SK-N-SH treated with all-trans-retinoic acid at 6 μM for 48 hours (cell line): ENCODE measurements at regions not wholly inside any gene's neighbourhood (a gene's known extent, or its start where the extent isn't known, plus 50 kb on each side); places are given as distances from the start of the nearest gene placed in this dataset.

ENCODE experiments used
- ATAC-seq: fragments of 200-7000 bp; cut with Tn5 transposase; 3 replicates; pipeline ENCODE4 v1.9.1; 2020; ENCODE audit warnings: mild to moderate bottlenecking, moderate library complexity
- BACH2 ChIP-seq: fragments of 250-450 bp; sonication (Bioruptor Pico); IDR thresholded peaks from 2 replicates; pipeline ENCODE4 v1.9.0; 2021; ENCODE audit warnings: mild to moderate bottlenecking, borderline replicate concordance
- CSDC2 ChIP-seq: fragments of 250-450 bp; sonication (Bioruptor Pico); IDR thresholded peaks from 2 replicates; pipeline ENCODE4 v1.5.0; 2020; ENCODE audit warnings: mild to moderate bottlenecking, moderate library complexity
- ESRRG ChIP-seq: fragments of 250-450 bp; sonication (Bioruptor Pico); IDR thresholded peaks from 2 replicates; pipeline ENCODE4 v1.6.1; 2021; ENCODE audit warnings: mild to moderate bottlenecking
- GLIS3 ChIP-seq: fragments of 250-450 bp; sonication (Bioruptor Pico); IDR thresholded peaks from 2 replicates; pipeline ENCODE4 v1.5.0; 2020; ENCODE audit warnings: mild to moderate bottlenecking, moderate library complexity
- OSR1 ChIP-seq: fragments of 250-450 bp; sonication (Bioruptor Pico); IDR thresholded peaks from 2 replicates; pipeline ENCODE4 v1.8.0; 2022; ENCODE audit warnings: moderate library complexity, mild to moderate bottlenecking, inconsistent platforms
- PPARA ChIP-seq: fragments of 250-450 bp; sonication (Bioruptor Pico); IDR thresholded peaks from 2 replicates; pipeline ENCODE4 v1.5.0; 2020; ENCODE audit warnings: mild to moderate bottlenecking, borderline replicate concordance
- RARB ChIP-seq: fragments of 250-450 bp; sonication (Bioruptor Pico); IDR thresholded peaks from 2 replicates; pipeline ENCODE4 v1.8.0; 2021; ENCODE audit warnings: mild to moderate bottlenecking, moderate library complexity
- SNAI2 ChIP-seq: fragments of 250-450 bp; sonication (Bioruptor Pico); IDR thresholded peaks from 2 replicates; pipeline ENCODE4 v1.5.0; 2020; ENCODE audit warnings: mild to moderate bottlenecking, moderate library complexity
- TCF4 ChIP-seq: fragments of 250-450 bp; sonication (Bioruptor Pico); IDR thresholded peaks from 2 replicates; pipeline ENCODE4 v1.8.0; 2021; ENCODE audit warnings: mild to moderate bottlenecking, moderate library complexity, borderline replicate concordance
- TOX ChIP-seq: fragments of 250-450 bp; sonication (Bioruptor Pico); IDR thresholded peaks from 2 replicates; pipeline ENCODE4 v1.8.0; 2021; ENCODE audit warnings: mild to moderate bottlenecking, moderate library complexity, borderline replicate concordance
- ZC3H10 ChIP-seq: fragments of 250-450 bp; sonication (Bioruptor Pico); IDR thresholded peaks from 2 replicates; pipeline ENCODE4 v1.5.1; 2021; ENCODE audit warnings: mild to moderate bottlenecking, moderate library complexity
- ZFP3 ChIP-seq: fragments of 250-450 bp; sonication (Bioruptor Pico); IDR thresholded peaks from 2 replicates; pipeline ENCODE4 v1.5.0; 2020; ENCODE audit warnings: mild to moderate bottlenecking, moderate library complexity
- ZFP30 ChIP-seq: fragments of 450-650 bp; formaldehyde crosslinking; IDR thresholded peaks from 2 replicates; pipeline ENCODE4 v1.5.0; 2022; ENCODE audit warnings: mild to moderate bottlenecking, moderate library complexity
- ZNF565 ChIP-seq: fragments of 450-650 bp; formaldehyde crosslinking; conservative IDR thresholded peaks from 2 replicates; pipeline ENCODE4 v1.5.0; 2020; ENCODE audit warnings: low read depth, mild to moderate bottlenecking, moderate library complexity
- ZNF70 ChIP-seq: fragments of 450-650 bp; formaldehyde crosslinking; IDR thresholded peaks from 2 replicates; pipeline ENCODE4 v1.5.0; 2020; ENCODE audit warnings: mild to moderate bottlenecking, moderate library complexity
- ZNF8 ChIP-seq: fragments of 450-650 bp; formaldehyde crosslinking; IDR thresholded peaks from 2 replicates; pipeline ENCODE4 v1.5.0; 2020; ENCODE audit warnings: mild to moderate bottlenecking, moderate library complexity
- TF ChIP-seq, protein P1 (sequence below): fragments of 250-450 bp; sonication (Bioruptor Pico); IDR thresholded peaks from 2 replicates; pipeline ENCODE4 v1.8.0; 2021; ENCODE audit warnings: low read depth, mild to moderate bottlenecking, moderate library complexity, borderline replicate concordance
- TF ChIP-seq, protein P2 (sequence below): fragments of 250-450 bp; sonication (Bioruptor Pico); IDR thresholded peaks from 2 replicates; pipeline ENCODE4 v1.5.1; 2020; ENCODE audit warnings: low read depth, mild to moderate bottlenecking, moderate library complexity
- TF ChIP-seq, protein P3 (sequence below): fragments of 250-450 bp; sonication (Bioruptor Pico); IDR thresholded peaks from 2 replicates; pipeline ENCODE4 v1.5.0; 2020; ENCODE audit warnings: mild to moderate bottlenecking, moderate library complexity
- TF ChIP-seq, protein P4 (sequence below): fragments of 250-450 bp; sonication (Bioruptor Pico); IDR thresholded peaks from 2 replicates; pipeline ENCODE4 v1.5.1; 2021; ENCODE audit warnings: mild to moderate bottlenecking, moderate library complexity

DNA sequence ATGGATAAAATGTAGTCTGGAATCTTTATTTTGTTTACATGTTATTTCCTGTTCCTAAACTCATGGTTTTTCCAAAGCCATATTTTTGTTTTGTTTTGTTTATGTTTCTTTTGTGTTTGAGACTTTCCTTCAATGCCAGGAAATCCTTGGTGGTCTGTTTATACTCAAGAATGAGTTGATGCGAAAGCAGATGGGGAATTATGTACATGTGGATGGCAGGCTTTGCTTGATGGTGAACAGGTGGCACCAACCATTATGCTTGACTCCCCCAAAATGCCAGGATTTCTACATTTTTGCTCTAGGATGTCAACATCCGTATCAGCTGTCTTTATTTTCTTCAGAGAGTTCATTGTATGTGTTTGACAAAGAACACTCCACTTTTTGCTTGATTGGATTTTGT lies 448.5 kb downstream of the PRDM2 start (continued):
- TF ChIP-seq, protein P1, sequence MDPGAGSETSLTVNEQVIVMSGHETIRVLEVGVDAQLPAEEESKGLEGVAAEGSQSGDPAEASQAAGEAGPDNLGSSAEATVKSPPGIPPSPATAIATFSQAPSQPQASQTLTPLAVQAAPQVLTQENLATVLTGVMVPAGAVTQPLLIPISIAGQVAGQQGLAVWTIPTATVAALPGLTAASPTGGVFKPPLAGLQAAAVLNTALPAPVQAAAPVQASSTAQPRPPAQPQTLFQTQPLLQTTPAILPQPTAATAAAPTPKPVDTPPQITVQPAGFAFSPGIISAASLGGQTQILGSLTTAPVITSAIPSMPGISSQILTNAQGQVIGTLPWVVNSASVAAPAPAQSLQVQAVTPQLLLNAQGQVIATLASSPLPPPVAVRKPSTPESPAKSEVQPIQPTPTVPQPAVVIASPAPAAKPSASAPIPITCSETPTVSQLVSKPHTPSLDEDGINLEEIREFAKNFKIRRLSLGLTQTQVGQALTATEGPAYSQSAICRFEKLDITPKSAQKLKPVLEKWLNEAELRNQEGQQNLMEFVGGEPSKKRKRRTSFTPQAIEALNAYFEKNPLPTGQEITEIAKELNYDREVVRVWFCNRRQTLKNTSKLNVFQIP (CRISPR knock-in tag), result no peak
- TF ChIP-seq PPARA (no peak), ZNF8 (CRISPR knock-in tag) (no peak), CSDC2 (no peak), GLIS3 (CRISPR knock-in tag) (no peak)

DNA sequence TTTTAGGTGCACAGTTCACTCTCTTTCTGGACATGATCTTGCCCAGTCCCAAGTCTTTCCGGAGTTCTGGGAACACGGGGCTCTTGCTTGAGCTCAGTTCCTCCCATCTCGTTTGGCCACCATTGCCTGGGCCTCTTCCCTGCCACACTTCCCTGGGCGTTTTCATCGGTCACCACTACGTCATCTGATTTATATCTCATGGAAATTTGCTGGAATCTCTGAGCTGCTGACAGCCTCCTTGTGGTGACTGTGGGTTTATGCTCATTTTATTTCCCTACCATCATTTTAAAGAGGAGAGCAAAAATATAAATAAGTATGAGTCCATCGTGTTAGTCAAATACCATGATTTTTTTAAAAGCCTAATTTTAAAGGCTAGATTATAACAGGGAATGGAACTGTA lies 449.1 kb upstream of the KAZN start:
- ATAC-seq, result no peak
- TF ChIP-seq CSDC2 (no peak), GLIS3 (CRISPR knock-in tag) (no peak), ZFP30 (CRISPR knock-in tag) (no peak), ZNF70 (CRISPR knock-in tag) (no peak), ZFP3 (CRISPR knock-in tag) (no peak), ZNF565 (no peak), BACH2 (CRISPR knock-in tag) (no peak)
- TF ChIP-seq, protein P2, sequence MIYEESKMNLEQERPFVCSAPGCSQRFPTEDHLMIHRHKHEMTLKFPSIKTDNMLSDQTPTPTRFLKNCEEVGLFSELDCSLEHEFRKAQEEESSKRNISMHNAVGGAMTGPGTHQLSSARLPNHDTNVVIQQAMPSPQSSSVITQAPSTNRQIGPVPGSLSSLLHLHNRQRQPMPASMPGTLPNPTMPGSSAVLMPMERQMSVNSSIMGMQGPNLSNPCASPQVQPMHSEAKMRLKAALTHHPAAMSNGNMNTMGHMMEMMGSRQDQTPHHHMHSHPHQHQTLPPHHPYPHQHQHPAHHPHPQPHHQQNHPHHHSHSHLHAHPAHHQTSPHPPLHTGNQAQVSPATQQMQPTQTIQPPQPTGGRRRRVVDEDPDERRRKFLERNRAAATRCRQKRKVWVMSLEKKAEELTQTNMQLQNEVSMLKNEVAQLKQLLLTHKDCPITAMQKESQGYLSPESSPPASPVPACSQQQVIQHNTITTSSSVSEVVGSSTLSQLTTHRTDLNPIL (CRISPR knock-in tag), result no peak

DNA sequence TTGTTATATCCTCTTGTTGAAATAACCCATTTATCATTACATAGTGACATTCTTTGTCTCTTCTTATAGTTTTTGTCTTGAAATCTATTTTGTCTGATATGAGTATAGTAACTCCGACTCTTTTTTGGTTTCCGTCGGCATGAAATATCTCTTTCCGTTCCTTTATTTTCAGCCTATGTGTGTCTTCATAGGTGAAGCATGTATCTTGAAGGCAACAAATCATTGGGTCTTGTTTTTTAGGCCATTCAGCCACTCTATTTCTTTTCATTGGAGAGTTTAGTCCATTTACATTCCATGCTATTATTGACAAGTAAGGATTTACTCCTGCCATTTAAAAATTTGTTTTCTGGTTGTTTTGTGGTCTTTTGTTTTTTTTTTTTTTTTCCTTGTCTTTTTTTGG lies 441.9 kb upstream of the KAZN start:
- ATAC-seq, result no peak

DNA sequence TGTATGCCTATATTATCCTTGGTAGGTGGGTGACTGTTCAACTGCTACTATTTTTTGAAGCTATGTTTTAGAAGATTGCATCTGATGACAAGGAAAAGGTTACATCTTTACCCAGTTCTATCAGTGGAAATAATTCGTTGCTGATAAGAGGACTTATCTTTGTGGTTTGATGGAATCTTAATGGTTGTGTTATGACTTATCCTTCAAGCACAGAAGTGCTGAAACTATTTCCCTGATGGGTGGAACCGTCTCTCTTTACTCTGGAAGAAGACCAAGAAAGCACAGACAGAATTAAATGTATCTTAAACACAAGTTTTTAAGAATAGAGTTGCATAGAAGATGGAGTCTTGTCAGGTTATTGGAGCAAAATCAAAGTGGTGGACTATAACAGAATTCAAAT lies 437.7 kb upstream of the KAZN start:
- no peak for ATAC-seq
- TF ChIP-seq ZFP3 (CRISPR knock-in tag) (no peak), OSR1 (CRISPR knock-in tag) (no peak), TCF4 (CRISPR knock-in tag) (no peak)

More for the DNA sequence above, 441.9 kb upstream of the KAZN start:
- TF ChIP-seq ESRRG (CRISPR knock-in tag), result no peak
- TF ChIP-seq, protein P3, sequence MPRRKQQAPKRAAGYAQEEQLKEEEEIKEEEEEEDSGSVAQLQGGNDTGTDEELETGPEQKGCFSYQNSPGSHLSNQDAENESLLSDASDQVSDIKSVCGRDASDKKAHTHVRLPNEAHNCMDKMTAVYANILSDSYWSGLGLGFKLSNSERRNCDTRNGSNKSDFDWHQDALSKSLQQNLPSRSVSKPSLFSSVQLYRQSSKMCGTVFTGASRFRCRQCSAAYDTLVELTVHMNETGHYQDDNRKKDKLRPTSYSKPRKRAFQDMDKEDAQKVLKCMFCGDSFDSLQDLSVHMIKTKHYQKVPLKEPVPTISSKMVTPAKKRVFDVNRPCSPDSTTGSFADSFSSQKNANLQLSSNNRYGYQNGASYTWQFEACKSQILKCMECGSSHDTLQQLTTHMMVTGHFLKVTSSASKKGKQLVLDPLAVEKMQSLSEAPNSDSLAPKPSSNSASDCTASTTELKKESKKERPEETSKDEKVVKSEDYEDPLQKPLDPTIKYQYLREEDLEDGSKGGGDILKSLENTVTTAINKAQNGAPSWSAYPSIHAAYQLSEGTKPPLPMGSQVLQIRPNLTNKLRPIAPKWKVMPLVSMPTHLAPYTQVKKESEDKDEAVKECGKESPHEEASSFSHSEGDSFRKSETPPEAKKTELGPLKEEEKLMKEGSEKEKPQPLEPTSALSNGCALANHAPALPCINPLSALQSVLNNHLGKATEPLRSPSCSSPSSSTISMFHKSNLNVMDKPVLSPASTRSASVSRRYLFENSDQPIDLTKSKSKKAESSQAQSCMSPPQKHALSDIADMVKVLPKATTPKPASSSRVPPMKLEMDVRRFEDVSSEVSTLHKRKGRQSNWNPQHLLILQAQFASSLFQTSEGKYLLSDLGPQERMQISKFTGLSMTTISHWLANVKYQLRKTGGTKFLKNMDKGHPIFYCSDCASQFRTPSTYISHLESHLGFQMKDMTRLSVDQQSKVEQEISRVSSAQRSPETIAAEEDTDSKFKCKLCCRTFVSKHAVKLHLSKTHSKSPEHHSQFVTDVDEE (CRISPR knock-in tag), result no peak
- no peak for TF ChIP-seq ZFP3 (CRISPR knock-in tag)
- TF ChIP-seq ZNF70 (CRISPR knock-in tag), result no peak
- no peak for TF ChIP-seq RARB (CRISPR knock-in tag)

DNA sequence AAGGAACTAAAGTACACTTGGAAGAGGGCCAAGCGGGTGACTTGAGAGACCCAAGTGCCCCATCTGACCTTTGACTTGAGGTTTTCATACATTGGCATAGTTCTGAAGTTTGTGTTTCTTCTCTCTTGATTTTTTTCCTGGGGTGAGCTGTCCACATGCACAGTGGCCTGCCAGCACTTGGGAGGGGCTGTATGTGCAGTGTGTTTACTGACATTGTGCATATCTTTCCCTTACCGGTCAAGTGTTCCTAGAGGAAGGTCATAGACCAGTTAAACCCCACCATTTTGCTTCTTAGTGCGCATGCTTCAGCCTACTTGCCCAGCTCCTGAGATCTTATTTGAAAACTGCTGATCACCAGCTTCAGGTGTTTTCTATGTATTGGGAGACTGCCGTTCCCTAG lies 435.2 kb upstream of the KAZN start:
- no peak for ATAC-seq
- TF ChIP-seq, protein P4, sequence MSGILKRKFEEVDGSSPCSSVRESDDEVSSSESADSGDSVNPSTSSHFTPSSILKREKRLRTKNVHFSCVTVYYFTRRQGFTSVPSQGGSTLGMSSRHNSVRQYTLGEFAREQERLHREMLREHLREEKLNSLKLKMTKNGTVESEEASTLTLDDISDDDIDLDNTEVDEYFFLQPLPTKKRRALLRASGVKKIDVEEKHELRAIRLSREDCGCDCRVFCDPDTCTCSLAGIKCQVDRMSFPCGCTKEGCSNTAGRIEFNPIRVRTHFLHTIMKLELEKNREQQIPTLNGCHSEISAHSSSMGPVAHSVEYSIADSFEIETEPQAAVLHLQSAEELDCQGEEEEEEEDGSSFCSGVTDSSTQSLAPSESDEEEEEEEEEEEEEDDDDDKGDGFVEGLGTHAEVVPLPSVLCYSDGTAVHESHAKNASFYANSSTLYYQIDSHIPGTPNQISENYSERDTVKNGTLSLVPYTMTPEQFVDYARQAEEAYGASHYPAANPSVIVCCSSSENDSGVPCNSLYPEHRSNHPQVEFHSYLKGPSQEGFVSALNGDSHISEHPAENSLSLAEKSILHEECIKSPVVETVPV (CRISPR knock-in tag), result no peak
- TF ChIP-seq PPARA (no peak), BACH2 (CRISPR knock-in tag) (no peak), CSDC2 (no peak), RARB (CRISPR knock-in tag) (no peak), ZC3H10 (CRISPR knock-in tag) (no peak), TOX (no peak), ZFP3 (CRISPR knock-in tag) (no peak), OSR1 (CRISPR knock-in tag) (no peak), ZNF565 (no peak), ESRRG (CRISPR knock-in tag) (no peak), TCF4 (CRISPR knock-in tag) (no peak), GLIS3 (CRISPR knock-in tag) (no peak), SNAI2 (CRISPR knock-in tag) (no peak)
- TF ChIP-seq, protein P1 (CRISPR knock-in tag), result no peak
- TF ChIP-seq, protein P2 (CRISPR knock-in tag), result no peak
